Common myeloid progenitor, CD34-positive (primary cell): ENCODE measurements at regions not wholly inside any gene's neighbourhood (a gene's known extent, or its start where the extent isn't known, plus 50 kb on each side); places are given as distances from the start of the nearest gene placed in this dataset.

ENCODE experiments used
- CTCF ChIA-PET: fragments of 350-600 bp; sonication (Branson Sonifier 250); formaldehyde crosslinking; loops from one replicate; lab custom pipeline; 2021; ENCODE audit warnings: antibody characterized with exemption; lab: Charles Lee
- POLR2A ChIA-PET: fragments of 350-600 bp; sonication (Branson Sonifier 250); formaldehyde crosslinking; loops from one replicate; lab custom pipeline; 2021; ENCODE audit warnings: antibody characterized with exemption; lab: Charles Lee
- DNase-seq, 3 donors: peaks; one replicate each; pipeline versions ENCODE4 v3.0.0 to v3.0.0-alpha.2; 2013
- H3K27ac ChIP-seq, 2 experiments: 1 replicate in 1 of 2; 2 replicates in 1 of 2; pipeline ENCODE4 v1.7.0; 2013; ENCODE audit warnings: inconsistent platforms in 2 of 2, low read length in 2 of 2, mild to moderate bottlenecking in 2 of 2, low read depth in 1 of 2, moderate library complexity in 1 of 2; ENCODE audit not compliant: severe bottlenecking in 2 of 2, insufficient read depth in 1 of 2, poor library complexity in 1 of 2
- H3K27me3 ChIP-seq, 5 experiments: replicated peaks in 2 of 5; 1 replicate in 3 of 5; 2 replicates in 2 of 5; pipeline versions ENCODE4 v1.6.1 to v1.7.0; 2013; ENCODE audit warnings: low read length in 4 of 5, mild to moderate bottlenecking in 2 of 5, moderate library complexity in 2 of 5, inconsistent platforms in 1 of 5; ENCODE audit not compliant: insufficient read depth in 5 of 5, control insufficient read depth in 4 of 5
- H3K36me3 ChIP-seq, 4 experiments: 1 replicate in 2 of 4; 2 replicates in 2 of 4; pipeline versions ENCODE4 v1.6.1 to v1.7.0; 2013; ENCODE audit warnings: low read length in 3 of 4, control low read depth in 1 of 4, mild to moderate bottlenecking in 1 of 4; ENCODE audit not compliant: control insufficient read depth in 4 of 4, insufficient read depth in 4 of 4
- H3K4me1 ChIP-seq, 4 experiments: 1 replicate in 3 of 4; 2 replicates in 1 of 4; pipeline versions ENCODE4 v1.6.1 to v1.7.1; 2013; ENCODE audit warnings: low read length in 3 of 4, mild to moderate bottlenecking in 3 of 4, control low read depth in 1 of 4, inconsistent platforms in 1 of 4, moderate library complexity in 1 of 4; ENCODE audit not compliant: control insufficient read depth in 4 of 4, insufficient read depth in 4 of 4; ENCODE audit errors: control extremely low read depth in 1 of 4
- H3K4me3 ChIP-seq, 7 experiments: 1 replicate in 4 of 7; 2 replicates in 3 of 7; pipeline versions ENCODE4 v1.5.1 to v1.7.0; 2013; ENCODE audit warnings: mild to moderate bottlenecking in 7 of 7, low read length in 6 of 7, moderate library complexity in 6 of 7, inconsistent platforms in 2 of 7, low read depth in 2 of 7, control low read depth in 1 of 7; ENCODE audit not compliant: insufficient read depth in 4 of 7, control insufficient read depth in 1 of 7; ENCODE audit errors: extremely low read depth in 1 of 7
- H3K9me3 ChIP-seq, 5 experiments: 1 replicate in 4 of 5; 2 replicates in 1 of 5; pipeline versions ENCODE4 v1.6.1 to v1.7.1; 2013; ENCODE audit warnings: low read length in 4 of 5, mild to moderate bottlenecking in 2 of 5, inconsistent platforms in 1 of 5, low read depth in 1 of 5, moderate library complexity in 1 of 5; ENCODE audit not compliant: control insufficient read depth in 4 of 5, insufficient read depth in 2 of 5; ENCODE audit errors: control extremely low read depth in 1 of 5
- WGBS: methylation state at CpG from one replicate; pipeline ENCODE4 v1.1.5; 2013; ENCODE audit not compliant: insufficient coverage; 5-methylcytosine and 5-hydroxymethylcytosine counted together

DNA sequence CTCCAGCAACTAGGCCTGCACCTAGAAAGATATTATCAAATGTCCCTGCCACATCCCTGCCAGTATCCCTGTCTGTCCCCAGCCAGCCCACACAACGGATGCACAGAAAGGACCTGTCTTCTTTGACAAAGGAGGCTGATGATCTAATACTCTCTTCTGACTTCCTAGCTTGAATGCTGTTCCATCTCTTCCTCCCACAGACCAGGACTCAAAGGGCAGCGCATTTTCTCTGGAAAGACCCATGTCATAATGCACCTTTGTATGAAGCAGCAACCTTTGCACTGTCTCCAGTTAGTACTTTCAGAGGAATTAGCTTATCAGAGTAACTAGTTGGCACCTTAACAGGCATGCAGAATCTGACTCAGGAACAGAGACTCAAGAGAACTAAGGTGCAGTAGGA, 53.3 kb upstream of the TAF8 start:
- POLR2A ChIA-PET: no interaction called here
- Histone ChIP-seq H3K4me3 (no peak overlapping the region), H3K4me1 (peaks cover 0 to 2% (median 0%) of the 10 kb centered on the region in 4 experiments), H3K36me3 (peaks cover 0 to 8% (median 5%) of the 10 kb centered on the region in 4 experiments), H3K27me3 (no peaks in the 10 kb centered on the region), H3K9me3 (no peaks in the 10 kb centered on the region), H3K27ac (no peak overlapping the region)
- 91% methylated on average over 1 of the region's 2 CpGs for WGBS
- no peak for DNase-seq
- CTCF ChIA-PET: interaction anchor here (0.6 kb wide), 1 partner anchor 31 kb away, joined by 3 read pairs; no protein-coding TSS in a partner anchor

DNA sequence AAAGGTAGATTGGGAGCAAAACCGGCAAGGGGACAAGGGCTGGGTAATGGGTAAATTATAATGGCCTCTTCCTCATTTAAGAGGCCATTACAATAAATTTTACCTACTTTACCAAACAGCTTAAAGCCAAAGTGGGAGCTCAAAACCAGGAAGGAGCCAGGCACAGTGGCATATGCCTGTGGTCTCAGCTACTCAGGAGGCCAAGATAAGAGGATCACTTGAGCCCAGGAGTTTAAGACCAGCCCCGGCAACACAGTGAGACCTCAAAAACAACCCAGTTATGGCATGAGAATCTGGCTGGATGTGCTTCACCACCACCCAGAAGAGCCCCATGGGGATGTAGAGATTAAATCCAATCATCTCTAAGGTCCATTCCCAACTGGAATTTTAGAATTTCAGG, 52.9 kb upstream of the TAF8 start:
- Histone ChIP-seq H3K4me3 (no peak overlapping the region), H3K4me1 (peaks cover 0 to 2% (median 0%) of the 10 kb centered on the region in 4 experiments), H3K27ac (no peak overlapping the region), H3K9me3 (no peaks in the 10 kb centered on the region), H3K36me3 (peaks cover 0 to 8% (median 6%) of the 10 kb centered on the region in 4 experiments), H3K27me3 (no peaks in the 10 kb centered on the region)
- POLR2A ChIA-PET: no interaction called here
- CTCF ChIA-PET: interaction anchor here (0.6 to 0.9 kb wide), 2 partner anchors 10 to 31 kb away, joined by 3 read pairs; no protein-coding TSS in a partner anchor
- DNase-seq: no peak
- 100% methylated on average over 1 of the region's 2 CpGs for WGBS
